NCI-H2171 (cell line): ENCODE measurements at regions not wholly inside any gene's neighbourhood (a gene's known extent, or its start where the extent isn't known, plus 50 kb on each side); places are given as distances from the start of the nearest gene placed in this dataset.
"Not testable (repeated sequence)": the region's sequence is repeated elsewhere in the genome, so short reads cannot be mapped to it uniquely, and the experiment has no call there.

Experiments used
- DNase-seq: peaks from one replicate; lab custom pipeline; 2025; lab: John Stamatoyannopoulos, UW

- DNase-seq, result no peak
These were observed 51.7 kb upstream of the MYO10 start for GRCh38 chr5:16987776-16988175.

- DNase-seq, result not testable (repeated sequence)
These were observed 54.9 kb upstream of the MYO10 start for GRCh38 chr5:16990817-16991520.

GRCh38 chr5:16992006-16992405 lies 55.9 kb upstream of the MYO10 start:
- DNase-seq, result no peak

- no peak for DNase-seq
These were observed 56.4 kb upstream of the MYO10 start for GRCh38 chr5:16992444-16992843.

GRCh38 chr5:16994565-16994964 lies 58.5 kb upstream of the MYO10 start:
- no peak for DNase-seq

- no peak for DNase-seq
These were observed 59.3 kb upstream of the MYO10 start for GRCh38 chr5:16995372-16995771.

GRCh38 chr5:17000291-17000939 lies 64.3 kb upstream of the MYO10 start:
- DNase-seq, result no peak

GRCh38 chr5:17001428-17001827 lies 65.3 kb upstream of the MYO10 start:
- DNase-seq, result no peak

- no peak for DNase-seq
These were observed 68.5 kb upstream of the MYO10 start for GRCh38 chr5:17004441-17005106.

- DNase-seq, result no peak
These were observed 69.2 kb upstream of the MYO10 start for GRCh38 chr5:17005107-17005828.

- no peak for DNase-seq
These were observed 76.2 kb upstream of the MYO10 start for GRCh38 chr5:17012289-17012688.

- no peak for DNase-seq
These were observed 78.6 kb upstream of the MYO10 start for GRCh38 chr5:17014686-17015085.

- DNase-seq, result no peak
These were observed 82.8 kb upstream of the MYO10 start for GRCh38 chr5:17018871-17019270.

- DNase-seq, result no peak
These were observed 83.2 kb upstream of the MYO10 start for GRCh38 chr5:17019324-17019723.

GRCh38 chr5:17020678-17021601 lies 84.9 kb upstream of the MYO10 start:
- no peak for DNase-seq

- DNase-seq, result no peak
These were observed 85.5 kb upstream of the MYO10 start for GRCh38 chr5:17021602-17021932.

GRCh38 chr5:17022296-17022695 lies 86.2 kb upstream of the MYO10 start:
- DNase-seq, result no peak

GRCh38 chr5:17024686-17025180 lies 88.6 kb upstream of the MYO10 start:
- no peak for DNase-seq

GRCh38 chr5:17031659-17032277 lies 95.7 kb upstream of the MYO10 start:
- not testable (repeated sequence) for DNase-seq

- not testable (repeated sequence) for DNase-seq
These were observed 96.4 kb upstream of the MYO10 start for GRCh38 chr5:17032314-17032985.
